ENCODE measurements at regions not wholly inside any gene's neighbourhood (a gene's known extent, or its start where the extent isn't known, plus 50 kb on each side); places are given as distances from the start of the nearest gene placed in this dataset.

DNA sequence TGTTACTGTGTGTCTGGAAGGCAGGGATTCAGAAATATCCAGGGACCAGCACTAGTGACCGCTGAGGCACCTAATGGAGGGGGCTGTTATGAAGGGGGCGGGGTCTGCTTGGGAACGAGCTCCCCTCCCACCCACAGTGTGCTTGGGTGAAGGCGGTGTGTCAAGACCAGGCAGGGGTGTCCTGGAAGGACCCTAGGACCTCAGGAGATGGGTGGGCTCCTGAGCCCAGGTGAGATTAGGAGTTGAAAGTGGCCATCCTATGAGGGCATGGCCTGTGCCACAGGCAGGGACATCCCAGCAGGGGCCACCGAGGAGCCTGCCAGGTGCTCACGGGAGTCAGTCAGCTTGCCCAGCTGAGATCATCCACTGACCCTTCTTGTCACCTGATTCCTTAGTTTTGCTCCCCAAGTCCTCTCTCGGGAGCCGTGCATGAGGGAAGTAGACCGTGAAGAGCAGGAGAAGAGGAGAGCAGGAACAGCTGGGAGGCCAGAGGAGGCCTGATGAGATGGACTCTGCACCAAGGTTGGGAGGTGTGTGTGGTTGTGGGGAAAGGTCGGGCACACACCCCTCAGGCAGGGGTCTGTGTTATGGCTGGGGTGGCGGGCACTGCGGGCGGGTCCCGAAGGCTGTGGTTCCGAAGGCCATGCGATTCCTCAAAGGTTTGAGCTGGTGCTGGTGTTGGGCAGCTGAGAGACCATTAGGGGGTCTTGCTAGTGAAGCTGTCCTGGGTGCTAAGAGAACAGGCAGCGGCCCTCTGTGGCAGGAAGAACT, 180.9 kb upstream of the HS6ST1 start:
- Histone ChIP-seq H3K4me1 (ENCODE audit: insufficient read depth, poor library complexity, severe bottlenecking) (no peaks in the 10 kb centered on the region), H3K9me3 (ENCODE audit: severe bottlenecking) (no peaks in the 10 kb centered on the region), H3K36me3 (ENCODE audit: low read depth) (no peaks in the 10 kb centered on the region), H3K27me3 (ENCODE audit: insufficient read depth, poor library complexity, severe bottlenecking) (no peaks in the 10 kb centered on the region), H3K27ac (ENCODE audit: poor library complexity, severe bottlenecking) (no peak overlapping the region), H3K4me3 (ENCODE audit: severe bottlenecking) (no peak overlapping the region)
- TF ChIP-seq, protein P1, sequence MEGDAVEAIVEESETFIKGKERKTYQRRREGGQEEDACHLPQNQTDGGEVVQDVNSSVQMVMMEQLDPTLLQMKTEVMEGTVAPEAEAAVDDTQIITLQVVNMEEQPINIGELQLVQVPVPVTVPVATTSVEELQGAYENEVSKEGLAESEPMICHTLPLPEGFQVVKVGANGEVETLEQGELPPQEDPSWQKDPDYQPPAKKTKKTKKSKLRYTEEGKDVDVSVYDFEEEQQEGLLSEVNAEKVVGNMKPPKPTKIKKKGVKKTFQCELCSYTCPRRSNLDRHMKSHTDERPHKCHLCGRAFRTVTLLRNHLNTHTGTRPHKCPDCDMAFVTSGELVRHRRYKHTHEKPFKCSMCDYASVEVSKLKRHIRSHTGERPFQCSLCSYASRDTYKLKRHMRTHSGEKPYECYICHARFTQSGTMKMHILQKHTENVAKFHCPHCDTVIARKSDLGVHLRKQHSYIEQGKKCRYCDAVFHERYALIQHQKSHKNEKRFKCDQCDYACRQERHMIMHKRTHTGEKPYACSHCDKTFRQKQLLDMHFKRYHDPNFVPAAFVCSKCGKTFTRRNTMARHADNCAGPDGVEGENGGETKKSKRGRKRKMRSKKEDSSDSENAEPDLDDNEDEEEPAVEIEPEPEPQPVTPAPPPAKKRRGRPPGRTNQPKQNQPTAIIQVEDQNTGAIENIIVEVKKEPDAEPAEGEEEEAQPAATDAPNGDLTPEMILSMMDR (IDR thresholded peaks at IDR 0.05; ENCODE audit: poor library complexity, severe bottlenecking), result no peak
- no peak for DNase-seq (ENCODE audit: low spot score)
- ATAC-seq (ENCODE audit: low read depth), result no peak

- no peak overlapping the region for H3K4me3 ChIP-seq (ENCODE audit: severe bottlenecking)
- ATAC-seq (ENCODE audit: low read depth), result no peak
- TF ChIP-seq, protein P1 (IDR thresholded peaks at IDR 0.05; ENCODE audit: poor library complexity, severe bottlenecking), result no peak
- no peaks in the 10 kb centered on the region for H3K9me3 ChIP-seq (ENCODE audit: severe bottlenecking)
- no peaks in the 10 kb centered on the region for H3K4me1 ChIP-seq (ENCODE audit: insufficient read depth, poor library complexity, severe bottlenecking)
- no peaks in the 10 kb centered on the region for H3K27me3 ChIP-seq (ENCODE audit: insufficient read depth, poor library complexity, severe bottlenecking)
- no peak overlapping the region for H3K27ac ChIP-seq (ENCODE audit: poor library complexity, severe bottlenecking)
- no peak for DNase-seq (ENCODE audit: low spot score)
- H3K36me3 ChIP-seq (ENCODE audit: low read depth), result no peaks in the 10 kb centered on the region
Measured at GRCh38 chr2:128500138-128500800, 181.6 kb upstream of the HS6ST1 start.

DNA sequence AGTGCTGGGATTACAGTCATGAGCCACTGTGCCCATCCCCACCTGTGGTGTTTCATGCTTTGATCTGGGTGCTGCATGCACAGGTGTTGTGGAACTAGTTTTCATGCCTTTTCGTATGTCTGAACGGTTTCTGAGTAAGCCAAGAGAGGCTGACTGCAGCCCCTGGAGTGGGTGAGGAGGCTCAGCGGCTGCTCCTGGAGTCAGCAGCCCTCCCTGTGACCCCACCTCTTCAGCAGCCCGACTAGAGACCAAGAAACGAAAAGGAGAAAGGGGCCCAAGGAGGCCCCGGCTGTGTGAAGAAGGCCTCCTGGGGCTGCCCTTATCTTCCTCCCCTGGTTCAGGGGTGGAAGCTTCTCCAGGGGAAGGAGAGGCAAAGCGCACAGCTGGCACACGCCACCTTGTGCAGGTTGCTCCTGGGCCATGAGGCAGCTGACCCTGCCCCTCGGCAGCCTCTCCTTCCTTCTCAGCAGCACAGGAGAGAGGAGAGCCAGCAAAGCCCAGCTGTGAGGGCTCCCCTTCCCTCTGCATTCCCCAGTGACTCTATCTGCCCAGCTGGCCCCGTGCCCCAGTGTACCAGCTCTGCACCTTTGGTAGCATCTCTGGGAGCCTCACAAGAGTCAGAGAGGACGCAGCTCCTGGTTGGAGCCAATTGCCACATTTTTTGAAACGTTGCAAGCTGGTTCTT, 182.5 kb upstream of the HS6ST1 start:
- Histone ChIP-seq H3K27ac (ENCODE audit: poor library complexity, severe bottlenecking) (no peak overlapping the region), H3K4me1 (ENCODE audit: insufficient read depth, poor library complexity, severe bottlenecking) (no peaks in the 10 kb centered on the region), H3K36me3 (ENCODE audit: low read depth) (no peaks in the 10 kb centered on the region), H3K4me3 (ENCODE audit: severe bottlenecking) (no peak overlapping the region), H3K27me3 (ENCODE audit: insufficient read depth, poor library complexity, severe bottlenecking) (no peaks in the 10 kb centered on the region), H3K9me3 (ENCODE audit: severe bottlenecking) (no peaks in the 10 kb centered on the region)
- ATAC-seq (ENCODE audit: low read depth) (no peak), DNase-seq (ENCODE audit: low spot score) (no peak)
- TF ChIP-seq, protein P1 (IDR thresholded peaks at IDR 0.05; ENCODE audit: poor library complexity, severe bottlenecking), result no peak

DNA sequence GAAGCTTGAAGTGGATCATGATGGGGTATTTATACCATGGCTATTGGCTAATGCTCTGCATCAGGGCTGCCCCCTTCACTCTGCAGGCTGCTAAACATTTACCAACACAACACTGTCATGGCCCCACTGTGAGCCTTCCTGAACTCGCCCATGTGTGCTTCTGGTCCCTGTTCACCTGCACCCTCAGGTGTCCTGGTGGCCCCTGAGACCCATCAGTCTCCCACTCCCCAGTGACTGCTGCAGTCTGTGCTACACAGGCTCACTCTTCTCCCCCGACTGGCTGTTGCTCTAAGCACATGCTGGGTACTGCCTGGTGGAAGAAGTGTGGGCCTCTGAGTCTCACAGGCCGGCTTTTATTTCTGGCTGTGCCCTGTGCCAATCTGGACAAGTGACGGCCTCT, 183.0 kb upstream of the HS6ST1 start:
- no peak for DNase-seq (ENCODE audit: low spot score)
- Histone ChIP-seq H3K27ac (ENCODE audit: poor library complexity, severe bottlenecking) (no peak overlapping the region), H3K27me3 (ENCODE audit: insufficient read depth, poor library complexity, severe bottlenecking) (no peaks in the 10 kb centered on the region), H3K4me1 (ENCODE audit: insufficient read depth, poor library complexity, severe bottlenecking) (no peaks in the 10 kb centered on the region), H3K36me3 (ENCODE audit: low read depth) (no peaks in the 10 kb centered on the region), H3K4me3 (ENCODE audit: severe bottlenecking) (no peak overlapping the region), H3K9me3 (ENCODE audit: severe bottlenecking) (no peaks in the 10 kb centered on the region)
- TF ChIP-seq, protein P1 (IDR thresholded peaks at IDR 0.05; ENCODE audit: poor library complexity, severe bottlenecking), result no peak
- no peak for ATAC-seq (ENCODE audit: low read depth)
